SIG-M5 treated with dmso at 0.1 percent for 504 hours (cell line): ENCODE measurements at regions not wholly inside any gene's neighbourhood (a gene's known extent, or its start where the extent isn't known, plus 50 kb on each side); places are given as distances from the start of the nearest gene placed in this dataset.
"Not testable (repeated sequence)": the region's sequence is repeated elsewhere in the genome, so short reads cannot be mapped to it uniquely, and the experiment has no call there.

Experiments used
- DNase-seq: peaks from one replicate; lab custom pipeline; 2025; ENCODE audit not compliant: unreplicated experiment; lab: John Stamatoyannopoulos, UW

DNA sequence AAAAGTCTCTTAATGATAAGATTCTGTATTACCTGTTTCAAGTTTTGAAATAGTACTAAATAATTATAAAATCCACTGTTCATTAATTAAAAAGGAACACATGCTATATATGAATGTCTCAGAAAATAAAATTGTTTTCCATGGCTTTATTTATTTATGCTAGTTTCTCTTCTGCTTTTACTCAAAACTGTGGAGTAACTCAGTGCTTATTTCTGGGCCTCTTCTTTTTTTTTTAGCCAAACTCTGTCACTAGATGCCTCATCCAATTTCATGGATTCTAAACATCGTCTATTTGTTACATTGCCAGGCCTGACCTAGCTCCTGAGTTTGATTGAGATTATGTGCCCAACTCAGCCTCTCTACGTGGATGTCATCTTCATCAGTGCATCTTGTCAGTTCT lies 1509.7 kb downstream of the MAT2B start:
- DNase-seq = peak; percentile 88

DNA sequence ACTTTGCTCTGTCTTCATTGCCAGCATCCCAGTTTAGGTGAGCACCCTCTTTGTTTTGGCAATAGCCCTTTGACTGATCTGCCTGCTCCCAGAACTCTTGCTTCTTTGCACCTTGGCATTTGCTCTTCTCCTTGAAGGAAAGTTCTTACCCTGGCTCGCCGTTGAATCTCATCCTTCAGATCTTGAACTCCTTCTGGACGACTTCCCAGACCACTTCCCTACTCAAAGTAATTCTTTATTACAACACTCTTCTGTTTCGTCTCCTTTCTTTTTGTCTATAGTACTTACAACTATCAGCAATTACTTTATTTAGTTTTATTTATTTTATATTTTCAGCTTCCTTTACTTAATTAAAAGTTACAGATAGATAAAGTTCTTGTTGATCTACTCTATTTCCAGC lies 1510.1 kb downstream of the MAT2B start:
- DNase-seq = peak; percentile 79

GRCh38 chr5:165026971-165027370 lies 1521.6 kb downstream of the MAT2B start:
- DNase-seq = no peak

GRCh38 chr5:165028356-165028755 lies 1522.9 kb downstream of the MAT2B start:
- DNase-seq = no peak

DNA sequence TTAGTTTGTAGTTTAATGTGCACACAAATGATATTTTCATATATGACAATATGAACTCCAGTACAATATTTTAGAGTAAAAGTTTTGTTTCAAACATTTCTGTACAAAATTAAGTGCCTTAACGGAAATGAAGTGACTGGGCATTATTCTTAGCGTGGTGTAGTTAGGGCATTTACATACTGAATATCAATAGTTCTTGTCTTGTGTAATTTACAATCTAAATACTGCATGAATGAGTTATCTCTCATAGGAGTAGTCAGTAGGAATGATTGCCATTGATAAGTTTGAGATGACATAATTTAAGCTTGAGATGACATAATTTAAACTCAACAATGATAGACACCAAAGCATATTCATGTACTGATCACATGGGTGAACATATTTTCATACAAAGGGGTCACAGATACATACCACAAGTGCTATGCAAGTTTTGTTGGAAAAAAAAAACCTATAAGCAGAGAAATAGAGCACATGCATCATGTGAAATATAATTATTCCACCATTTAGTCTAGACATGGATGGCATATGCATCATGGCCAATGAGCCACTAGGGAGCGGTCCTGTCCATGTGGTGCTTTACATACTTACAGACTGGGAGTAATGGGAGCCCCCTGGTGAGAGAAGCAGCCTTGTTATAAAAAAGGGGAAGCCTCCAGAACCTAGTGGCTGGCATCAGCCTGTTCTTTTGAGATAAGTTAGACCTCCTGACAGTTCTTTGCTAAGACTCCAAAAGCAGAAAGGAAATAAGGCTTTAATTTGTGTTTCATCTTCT lies 1523.9 kb downstream of the MAT2B start:
- DNase-seq = peak; percentile 97

DNA sequence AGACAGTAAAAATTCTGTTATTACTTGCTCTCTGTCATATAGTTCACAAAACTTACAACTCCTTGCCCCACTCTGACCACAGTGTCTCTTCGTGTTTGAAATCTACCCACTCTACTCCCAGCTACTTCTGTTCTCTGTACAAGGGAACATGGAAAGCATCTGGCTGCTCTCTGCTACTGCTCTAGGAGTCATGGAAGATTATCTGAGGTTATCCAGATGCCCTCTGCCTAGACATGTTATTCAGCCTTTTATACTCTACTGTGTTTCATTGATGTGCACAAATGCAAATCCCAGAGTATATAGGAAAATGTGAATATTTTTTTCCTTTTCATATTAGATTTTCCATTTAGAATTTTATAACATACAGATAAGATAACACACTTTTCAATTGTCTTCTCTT lies 1525.6 kb downstream of the MAT2B start:
- DNase-seq = no peak

- DNase-seq = no peak
Measured at GRCh38 chr5:165031371-165031770, 1526.0 kb downstream of the MAT2B start.

DNA sequence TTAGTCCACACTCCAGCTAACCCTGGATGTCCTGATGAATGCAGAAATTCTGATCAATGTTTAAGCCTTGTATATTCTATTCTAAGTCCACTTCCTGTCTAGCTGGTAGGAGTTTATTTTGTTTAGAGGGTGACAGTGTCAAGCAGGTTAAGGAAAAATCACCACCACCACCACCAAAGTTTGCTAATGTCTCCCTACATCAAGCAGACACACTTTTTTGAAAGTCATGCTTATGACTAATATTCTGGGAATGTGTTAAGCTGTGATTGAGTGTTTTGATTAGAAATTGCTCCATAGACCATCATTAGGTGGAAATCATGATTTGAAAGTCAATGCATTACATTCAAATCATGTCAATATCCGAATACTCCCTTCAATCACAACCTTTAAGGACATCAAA lies 1530.1 kb downstream of the MAT2B start:
- DNase-seq = no peak

DNA sequence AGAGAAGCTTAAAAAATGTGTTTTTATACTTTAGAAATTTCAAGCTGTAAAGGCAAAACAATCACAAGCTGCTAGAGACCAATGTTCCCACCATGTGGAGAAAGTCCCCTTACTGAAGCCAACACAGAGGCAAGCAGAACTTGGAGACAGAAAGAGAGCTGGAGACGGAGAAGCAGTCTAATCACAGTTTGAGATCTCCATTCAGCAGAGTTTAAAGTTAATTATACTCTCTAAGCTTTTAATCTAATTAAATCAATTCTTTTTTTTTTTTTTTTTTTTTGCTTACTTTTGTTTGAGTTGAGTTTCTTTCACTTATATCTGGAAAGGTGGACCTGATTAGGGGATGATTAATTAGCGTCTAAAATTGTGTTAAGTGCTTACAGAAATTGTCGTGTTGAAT lies 1534.3 kb downstream of the MAT2B start:
- no peak for DNase-seq

DNA sequence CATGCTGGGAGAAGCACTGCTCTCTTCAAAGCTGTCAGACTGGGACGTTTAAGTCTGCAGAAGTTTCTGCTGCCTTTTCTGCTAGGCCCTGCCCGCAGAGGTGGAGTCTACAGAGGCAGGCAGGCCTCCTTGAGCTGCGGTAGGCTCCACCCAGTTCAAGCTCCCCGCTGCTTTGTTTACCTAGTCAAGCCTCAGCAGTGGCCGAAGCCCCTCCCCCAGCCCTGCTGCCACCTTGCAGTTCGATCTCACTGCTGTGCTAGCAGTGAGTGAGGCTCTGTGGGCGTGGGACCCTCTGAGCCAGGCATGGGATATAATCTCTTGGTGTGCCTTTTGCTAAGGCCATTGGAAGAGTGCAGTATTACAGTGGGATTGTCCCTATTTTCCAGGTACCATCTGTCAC lies 1540.5 kb downstream of the MAT2B start:
- not testable (repeated sequence) for DNase-seq

DNA sequence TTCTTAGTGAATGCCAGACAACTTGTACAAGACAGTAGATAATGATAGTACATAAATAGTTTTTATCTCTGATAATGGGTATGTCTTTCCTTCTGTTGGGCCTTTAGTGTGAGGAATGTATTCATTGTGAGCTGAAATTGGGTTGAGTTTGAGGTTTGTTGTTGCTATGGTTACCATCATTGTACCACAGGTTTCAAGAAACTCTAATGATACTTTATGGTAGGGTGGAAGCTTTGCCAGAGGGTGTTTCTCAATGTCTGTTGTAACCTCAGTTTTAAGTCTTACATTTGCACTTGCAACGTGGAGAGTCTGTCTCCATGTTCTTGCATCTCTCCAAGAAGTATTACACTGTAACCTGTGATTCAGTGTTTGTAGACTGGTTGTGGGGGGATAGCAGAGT lies 1550.1 kb downstream of the MAT2B start:
- DNase-seq = peak; percentile 27

GRCh38 chr5:165057145-165057544 lies 1551.7 kb downstream of the MAT2B start:
- no peak for DNase-seq

DNA sequence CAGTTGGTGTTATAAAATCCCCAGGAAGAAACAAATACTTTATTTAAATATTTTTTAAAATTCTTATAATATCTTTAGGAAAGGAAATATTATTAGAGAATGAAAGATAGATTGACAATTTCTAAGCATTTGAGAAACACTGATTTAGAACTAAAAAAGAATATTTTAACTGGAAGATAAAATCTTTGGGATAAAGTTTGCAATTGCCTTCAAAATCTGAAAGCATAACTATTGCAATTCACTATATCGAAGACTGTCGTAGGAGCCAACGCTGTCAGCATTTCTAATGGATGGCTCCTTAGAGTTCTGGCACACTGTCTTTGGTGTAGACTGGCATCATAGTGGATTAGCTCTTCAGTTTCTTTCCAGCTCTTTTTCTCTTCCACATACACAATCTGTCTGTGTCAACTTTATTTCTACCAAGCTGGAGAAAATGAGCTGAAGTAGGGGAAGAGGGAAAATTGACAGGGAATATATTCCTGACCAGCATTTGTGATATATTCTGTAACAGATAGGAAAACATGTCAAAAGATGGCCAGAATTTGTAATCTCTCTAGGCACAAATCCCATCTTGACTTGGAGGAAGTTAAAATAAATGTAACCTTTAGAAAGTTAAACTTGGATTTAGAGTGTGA lies 1561.4 kb downstream of the MAT2B start:
- no peak for DNase-seq

DNA sequence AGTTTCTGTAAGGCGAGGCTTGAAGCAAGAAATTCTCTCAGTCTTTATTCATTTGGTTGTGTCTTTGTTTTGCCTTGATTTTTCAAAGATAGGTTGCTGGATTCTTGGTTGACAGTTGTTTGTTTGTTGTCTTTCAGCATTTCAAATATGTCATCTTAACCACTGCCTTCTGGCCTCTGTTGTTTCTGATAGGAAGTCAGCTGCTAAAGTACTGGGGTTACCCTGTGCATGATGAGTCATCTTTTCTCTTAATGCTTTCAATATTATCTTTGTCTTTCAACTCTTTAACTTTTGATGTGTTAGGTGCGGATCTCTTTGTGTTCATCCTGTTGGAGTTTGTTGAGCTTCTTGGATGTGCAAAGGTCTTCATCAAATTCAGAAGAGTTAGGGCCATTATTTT lies 1571.3 kb downstream of the MAT2B start:
- DNase-seq = peak; percentile 13

DNA sequence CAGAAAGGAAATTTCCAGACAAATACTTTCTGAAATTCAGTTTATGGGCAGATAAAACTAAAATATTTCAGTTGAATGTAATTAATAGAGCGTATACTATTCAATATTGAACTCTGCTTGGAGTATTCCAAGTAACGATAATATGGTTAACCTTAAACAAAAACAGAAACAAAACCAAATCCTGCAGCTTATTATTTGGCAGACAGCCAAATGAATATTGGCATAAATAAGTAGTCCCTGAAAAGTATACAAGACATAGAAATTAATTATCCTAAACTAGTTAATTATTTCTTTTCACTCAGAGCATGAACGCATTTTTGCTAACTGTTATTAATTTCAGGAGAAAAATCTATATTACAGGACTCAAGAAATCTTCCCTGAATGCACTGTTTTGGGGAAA lies 1574.0 kb downstream of the MAT2B start:
- no peak for DNase-seq

DNA sequence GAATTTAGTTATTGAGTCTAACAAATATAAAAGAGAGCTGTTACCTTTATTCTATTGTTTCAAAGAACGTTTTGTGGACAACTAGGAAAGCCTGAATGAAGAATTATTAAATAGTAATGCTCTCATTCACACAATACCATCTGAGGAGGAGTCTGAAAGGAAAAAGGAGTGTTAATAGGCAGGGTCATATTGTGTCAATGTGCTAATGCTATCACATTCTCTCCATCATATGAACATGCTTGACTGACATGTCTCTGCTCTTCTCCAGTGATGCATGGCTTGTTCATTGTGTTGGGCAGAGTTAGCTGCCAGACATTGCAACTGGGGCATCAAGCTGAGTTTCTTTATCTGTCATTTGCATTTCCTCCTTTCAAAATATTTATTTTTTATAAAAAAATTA lies 1578.0 kb downstream of the MAT2B start:
- no peak for DNase-seq

GRCh38 chr5:165086465-165086864 lies 1581.0 kb downstream of the MAT2B start:
- DNase-seq = no peak

- DNase-seq = no peak
Measured at GRCh38 chr5:165094782-165095181, 1589.4 kb downstream of the MAT2B start.

- DNase-seq = no peak
Measured at GRCh38 chr5:165101709-165102108, 1596.3 kb downstream of the MAT2B start.

- DNase-seq = no peak
Measured at GRCh38 chr5:165104611-165105010, 1599.2 kb downstream of the MAT2B start.

- DNase-seq = no peak
Measured at GRCh38 chr5:165108809-165109208, 1603.4 kb downstream of the MAT2B start.

- DNase-seq = peak; percentile 43
Measured at GRCh38 chr5:165119175-165119574, 1613.8 kb downstream of the MAT2B start.

DNA sequence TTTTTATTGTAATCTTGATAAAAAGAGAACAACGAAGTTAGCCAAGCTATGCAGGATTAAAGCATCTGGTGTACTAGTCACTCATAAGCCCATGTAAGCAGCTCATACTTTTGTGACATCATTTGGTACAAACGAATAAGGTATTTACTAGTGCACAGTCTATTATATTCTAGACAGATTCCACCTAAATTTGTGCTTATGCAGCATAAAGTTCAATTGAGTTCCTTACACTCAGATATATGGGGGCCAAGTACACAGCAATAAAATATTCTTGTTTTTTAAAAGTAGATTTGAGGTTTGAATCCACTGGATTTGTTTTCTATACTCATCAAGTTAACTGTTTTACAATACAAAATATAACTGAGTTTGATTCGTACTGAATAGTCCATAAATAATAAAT lies 1621.2 kb downstream of the MAT2B start:
- DNase-seq = no peak
